ENCODE measurements at regions not wholly inside any gene's neighbourhood (a gene's known extent, or its start where the extent isn't known, plus 50 kb on each side); places are given as distances from the start of the nearest gene placed in this dataset.

DNA sequence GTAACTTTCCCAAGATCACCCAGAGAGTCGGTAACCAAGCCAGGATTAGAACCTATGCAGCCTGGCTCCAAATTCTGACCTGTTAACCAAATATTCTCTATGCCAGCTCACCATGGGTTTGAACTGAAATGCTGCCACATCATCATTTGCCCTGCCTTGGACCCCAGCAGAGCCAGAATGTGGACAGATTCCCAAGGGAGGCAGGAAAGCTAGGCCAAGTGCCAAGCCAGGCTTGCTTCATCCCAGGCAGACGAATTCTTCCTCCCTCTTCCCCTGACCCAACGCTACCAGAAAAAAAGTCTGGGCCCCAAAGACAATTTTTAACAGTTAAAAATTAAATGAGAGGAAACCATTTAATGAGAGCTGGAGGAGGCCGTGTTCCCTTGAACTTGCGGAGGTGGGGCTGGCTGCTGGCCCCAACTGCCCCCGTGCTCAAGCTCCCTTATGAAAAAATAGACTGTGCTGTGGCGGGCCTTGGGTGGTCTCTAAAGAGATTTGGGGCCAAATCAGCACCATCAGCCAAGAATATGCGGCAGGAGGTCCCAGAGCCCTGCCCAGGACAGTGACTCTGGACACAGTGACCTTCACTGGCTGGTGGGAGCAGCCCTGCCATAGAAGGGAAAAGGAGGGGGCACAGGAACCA lies 184.1 kb upstream of the SYT13 start:
- no peak for DNase-seq

DNA sequence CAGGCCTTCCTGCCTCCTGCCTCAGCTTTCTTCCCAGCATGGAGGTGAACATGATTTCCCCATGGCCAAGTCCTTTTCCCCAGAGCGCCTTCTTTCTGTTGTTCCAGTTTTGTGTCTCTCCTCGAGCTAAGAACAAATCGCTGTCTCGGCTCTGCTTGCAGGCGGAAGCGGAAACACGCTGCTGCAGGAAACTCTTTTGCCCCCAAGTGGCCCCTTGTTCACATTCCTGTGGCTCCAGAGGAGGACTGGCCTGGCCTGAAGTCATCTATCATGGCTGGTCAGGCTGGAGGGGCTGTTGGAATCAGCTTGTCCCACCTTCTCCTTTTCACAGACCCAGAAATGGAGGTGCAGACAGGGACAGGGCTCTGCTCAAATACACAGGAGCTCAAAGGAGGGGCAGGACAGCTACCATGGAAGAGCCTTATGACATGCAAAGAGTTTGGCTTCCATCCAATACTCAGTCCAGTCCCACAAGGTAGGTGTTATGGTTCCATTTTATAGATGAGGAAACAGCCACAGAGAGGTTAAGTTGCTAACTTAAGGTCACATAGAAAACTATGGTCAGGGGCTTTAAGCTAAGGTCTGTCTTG lies 182.2 kb upstream of the SYT13 start:
- DNase-seq: no peak

DNA sequence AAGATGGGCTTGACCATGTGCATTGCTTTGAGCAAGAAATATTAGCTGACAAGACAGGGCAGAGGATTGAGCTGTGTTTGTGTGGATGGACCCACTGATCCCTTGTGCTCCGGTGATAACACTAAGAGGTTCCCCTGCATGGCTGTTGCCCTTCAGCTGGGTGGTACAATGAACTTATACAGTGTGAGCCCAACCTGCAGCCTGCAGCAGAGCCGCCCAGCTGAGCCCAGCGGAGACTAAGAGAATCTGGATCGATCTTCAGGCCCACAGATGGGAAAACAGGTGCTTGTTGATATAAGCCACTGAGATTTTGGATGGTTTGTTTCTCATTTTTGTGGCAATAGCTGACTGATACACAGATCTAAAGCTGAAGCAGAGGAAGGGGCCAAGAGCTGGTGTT lies 177.4 kb upstream of the SYT13 start:
- DNase-seq: no peak

DNA sequence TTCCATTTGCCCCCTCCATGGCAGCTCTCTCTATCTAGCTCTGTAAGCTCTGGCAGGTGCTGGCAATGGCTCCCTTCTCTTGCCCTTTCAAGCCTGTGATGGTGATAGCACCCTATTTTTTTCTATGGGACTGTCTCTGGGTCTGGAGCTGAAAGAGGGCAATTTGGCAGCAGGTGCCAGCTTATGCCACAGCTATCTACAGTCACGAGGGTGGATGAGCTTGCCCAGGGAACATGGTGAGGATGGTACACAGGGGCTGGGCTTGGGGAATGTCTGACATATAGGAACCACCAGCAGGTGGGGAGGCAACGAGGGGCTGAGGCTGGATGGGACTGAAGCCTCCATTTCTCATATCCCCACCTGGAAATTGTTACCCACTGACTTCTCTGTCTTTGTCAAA lies 175.4 kb upstream of the SYT13 start:
- DNase-seq: no peak

DNA sequence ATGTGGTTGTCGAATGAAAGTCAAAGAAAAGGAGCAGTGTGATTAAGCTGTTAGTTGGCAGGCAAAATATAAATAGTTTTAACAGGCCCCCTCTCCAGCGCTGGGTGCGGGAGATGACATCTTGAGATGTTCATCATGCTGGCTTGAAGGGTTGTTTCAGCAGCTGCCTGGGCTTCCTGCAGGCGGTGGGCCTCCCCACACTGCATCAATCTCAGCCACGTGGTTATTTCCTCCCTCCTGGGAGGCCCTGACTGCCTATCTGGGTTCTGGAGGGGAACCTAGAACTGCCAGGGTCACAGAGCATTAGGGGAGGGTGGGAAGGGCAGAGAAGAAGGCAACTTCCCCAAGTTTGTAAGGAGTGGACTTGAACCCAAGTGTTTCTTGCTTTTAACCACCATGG lies 173.3 kb upstream of the SYT13 start:
- no peak for DNase-seq

DNA sequence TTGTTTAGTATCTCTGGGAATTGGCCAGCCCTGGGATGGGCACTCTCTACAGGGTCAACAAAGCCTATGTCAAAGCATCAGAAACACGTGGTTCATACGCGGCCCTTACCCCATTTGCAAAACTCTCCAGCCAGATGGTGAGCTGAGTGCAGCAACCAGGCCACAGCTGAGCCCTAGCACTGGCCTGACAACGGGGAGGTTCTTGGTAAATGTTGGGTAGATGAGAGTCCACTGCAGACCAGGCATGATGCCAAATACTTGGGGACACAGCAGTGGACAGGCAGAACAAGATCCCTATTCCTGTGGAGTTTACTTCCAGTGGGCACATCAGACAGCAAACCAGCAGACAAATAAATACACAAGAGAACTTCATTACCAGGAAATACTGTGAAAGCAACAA lies 172.1 kb upstream of the SYT13 start:
- DNase-seq: no peak

DNA sequence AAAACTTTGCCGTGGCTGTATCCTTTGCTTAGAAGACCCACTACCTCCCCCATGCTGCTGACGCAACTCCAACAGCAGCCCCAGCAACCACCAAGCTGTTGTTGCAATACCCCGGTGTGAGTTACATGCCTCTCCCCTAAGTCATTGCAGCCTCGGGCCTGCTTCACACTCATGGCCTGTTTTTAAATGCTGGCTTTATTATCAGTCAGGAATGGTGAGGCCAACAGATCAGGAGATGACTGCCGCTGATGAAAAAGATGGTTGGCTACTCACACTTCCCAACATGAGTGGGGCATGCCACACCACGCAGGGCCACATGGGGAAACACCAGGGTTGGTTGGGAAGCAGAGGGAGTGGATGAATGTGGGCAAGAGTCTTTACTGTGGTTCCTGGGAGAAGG lies 171.5 kb upstream of the SYT13 start:
- no peak for DNase-seq

DNA sequence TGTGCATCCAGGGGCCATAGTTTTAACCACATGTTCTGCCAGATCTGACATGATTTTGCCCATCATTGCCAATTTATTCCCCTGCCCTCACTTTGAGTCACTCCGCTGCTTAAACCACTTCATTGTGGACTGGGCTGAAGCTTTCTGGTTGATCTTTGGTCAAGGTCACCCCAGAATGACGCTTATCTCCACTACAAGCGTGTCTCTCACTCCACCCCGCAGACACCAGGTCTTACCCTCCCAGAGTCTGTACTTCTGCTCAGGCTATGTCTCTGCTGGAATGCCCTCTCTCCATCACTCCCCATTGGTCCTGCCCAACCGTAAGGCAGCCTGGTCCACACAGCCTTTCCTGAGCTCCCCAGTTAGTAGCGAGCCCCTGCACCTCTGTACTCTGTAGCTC lies 170.5 kb upstream of the SYT13 start:
- no peak for DNase-seq

DNA sequence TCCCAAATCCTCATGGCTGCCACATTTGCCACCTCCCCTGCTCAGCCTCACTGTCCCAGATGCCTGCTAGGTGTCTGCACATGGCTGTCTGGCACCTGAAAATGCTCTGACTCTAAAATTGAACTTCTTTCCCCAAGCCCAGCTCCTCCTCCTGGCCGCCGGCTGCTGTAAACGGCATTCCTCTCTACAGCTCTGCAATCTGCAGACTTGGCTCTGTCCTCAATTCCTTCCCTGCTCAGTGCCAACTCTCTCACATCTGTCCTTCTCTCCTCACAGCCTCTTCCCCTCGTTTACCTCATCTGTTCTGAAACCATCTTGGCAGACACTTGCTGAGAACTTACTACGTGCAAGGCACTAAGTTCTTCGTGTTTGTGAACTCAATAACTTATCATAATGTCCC lies 169.4 kb upstream of the SYT13 start:
- no peak for DNase-seq

DNA sequence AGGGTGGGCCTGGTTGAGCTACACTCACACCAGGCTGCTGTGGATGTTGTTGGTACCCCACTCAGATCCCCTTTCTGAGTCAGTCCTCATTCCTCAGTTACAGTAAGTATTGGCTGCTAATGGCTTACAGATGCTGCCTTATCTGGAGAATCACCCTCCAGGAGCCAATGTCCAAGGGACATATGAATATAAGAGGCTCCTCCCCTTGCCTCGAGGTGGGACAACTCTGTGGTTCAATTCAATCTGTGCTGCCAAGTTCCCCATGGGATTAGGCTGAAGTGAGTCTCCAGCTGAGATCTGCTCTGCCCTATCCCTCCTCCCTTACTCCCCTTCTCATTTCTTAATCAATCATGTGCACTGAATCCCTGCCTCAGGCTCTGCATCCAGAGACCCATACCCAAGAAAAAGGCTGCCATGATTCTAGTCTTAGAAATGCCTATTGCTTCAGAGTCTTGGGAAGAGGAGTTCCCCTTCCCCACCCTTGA lies 168.8 kb upstream of the SYT13 start:
- DNase-seq: no peak

DNA sequence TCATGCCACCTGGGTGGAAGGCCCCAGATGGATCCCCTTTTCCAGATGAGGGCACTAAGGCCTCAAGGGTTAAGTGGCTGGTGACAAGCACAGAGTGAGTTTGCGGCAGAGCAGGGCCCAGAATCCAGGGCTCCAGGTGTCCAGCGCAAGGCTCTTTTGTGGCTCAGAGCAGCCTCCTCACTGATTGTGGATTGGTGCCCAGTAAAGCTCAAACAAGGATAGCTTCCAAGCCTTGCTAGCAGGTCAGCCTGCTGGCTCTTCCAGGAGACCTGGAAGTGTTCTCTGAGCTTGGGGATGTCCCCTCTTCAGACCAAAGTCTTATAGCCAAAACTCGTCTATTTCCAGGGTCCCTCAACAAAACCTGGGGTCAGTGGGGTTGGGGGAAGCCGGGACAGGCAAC lies 167.6 kb upstream of the SYT13 start:
- no peak for DNase-seq

DNA sequence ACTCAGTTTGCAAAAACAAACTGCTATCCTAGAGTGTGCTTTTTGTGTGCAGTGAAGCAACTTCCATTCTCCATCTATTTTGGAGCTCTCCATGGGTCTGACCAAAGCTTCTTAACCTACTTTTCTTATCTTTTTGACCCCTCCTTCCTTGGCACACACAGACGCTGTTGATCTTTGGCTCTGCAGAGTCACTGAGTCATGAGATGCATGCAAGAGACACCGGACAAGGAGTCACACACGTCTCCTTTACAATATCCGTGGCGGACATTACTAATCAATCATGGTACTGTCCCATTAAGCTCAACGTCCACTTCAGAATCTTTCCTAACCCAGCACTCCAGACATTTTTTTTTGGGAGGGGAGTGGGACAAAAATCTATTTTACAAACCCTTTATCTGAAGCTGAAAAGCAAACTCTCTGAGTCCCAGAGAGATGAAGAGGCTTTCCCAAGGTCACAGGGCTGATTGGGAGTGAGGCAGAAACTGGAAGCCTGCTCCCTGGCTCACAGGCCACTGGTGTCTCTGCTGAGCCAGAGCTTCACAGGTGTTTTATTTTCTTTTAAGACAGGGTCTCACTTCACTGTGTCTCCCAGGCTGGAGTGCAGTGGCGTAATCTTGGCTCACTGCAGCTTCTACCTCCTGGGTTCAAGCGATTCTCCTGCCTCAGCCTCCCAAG lies 165.8 kb upstream of the SYT13 start:
- no peak for DNase-seq

DNA sequence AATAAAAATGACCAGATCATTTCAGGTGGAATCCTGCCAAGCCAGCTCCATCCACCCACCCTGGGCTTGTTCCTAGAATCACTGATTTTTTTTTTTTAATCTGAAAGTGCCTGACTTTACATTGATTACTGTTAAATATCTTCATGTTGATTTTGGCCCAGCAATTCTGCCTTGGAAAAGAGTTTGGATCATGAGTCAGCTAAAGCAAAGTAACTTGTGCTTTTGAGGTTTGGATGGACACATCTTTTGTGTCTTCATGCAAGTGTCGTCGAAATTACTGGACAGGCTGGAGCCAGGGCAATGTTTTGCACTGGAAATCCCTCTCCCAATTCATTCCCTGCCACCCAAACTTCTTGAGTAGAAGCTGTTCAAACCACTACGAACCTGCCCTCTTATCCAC lies 164.0 kb upstream of the SYT13 start:
- no peak for DNase-seq

DNA sequence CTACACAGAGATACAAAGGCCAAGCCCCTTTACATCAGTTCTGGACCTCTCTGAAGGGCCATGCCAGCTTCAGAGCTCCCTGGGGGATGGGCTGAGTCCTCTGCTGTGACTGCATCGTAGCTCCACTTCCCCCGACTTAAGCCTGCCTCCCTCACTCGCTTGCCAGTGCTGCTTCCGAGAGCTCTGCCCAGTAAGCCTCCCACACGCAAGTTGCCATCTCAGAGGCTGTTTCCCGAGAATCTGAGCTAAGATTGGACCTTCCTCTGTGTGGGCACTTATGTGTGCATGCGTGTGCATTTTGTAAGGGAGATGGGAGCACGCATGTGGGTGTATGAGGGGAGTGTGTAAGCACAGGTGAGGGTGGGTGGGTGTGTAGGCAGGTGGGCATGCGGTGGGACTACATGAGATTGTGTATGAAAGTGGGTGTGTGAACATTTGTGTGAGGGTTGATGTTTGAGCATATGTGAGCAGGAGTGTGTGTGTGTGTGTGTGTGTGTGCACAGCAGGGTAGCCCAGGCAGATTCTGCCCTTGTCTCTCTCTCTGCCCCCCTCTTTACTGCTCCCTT lies 163.0 kb upstream of the SYT13 start:
- no peak for DNase-seq

DNA sequence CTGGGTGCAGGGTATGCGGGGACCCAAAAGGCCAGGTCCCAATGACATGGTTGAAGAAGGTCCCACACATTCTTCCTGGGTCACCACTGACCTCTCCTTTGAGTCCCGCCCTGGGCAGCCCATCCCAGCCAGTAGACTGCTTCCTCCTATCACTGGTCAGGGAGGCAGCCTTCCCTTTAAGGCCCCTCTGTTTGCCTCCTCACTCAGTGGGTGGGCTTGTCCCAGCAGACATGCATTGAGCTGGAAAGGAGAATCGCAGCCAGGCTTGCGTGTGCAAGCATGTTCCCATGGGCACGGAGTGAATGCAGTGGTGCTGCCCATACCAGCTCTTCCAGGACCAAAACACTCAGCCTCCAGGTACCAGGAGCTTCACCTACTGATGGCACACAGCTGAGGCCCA lies 162.4 kb upstream of the SYT13 start:
- no peak for DNase-seq

DNA sequence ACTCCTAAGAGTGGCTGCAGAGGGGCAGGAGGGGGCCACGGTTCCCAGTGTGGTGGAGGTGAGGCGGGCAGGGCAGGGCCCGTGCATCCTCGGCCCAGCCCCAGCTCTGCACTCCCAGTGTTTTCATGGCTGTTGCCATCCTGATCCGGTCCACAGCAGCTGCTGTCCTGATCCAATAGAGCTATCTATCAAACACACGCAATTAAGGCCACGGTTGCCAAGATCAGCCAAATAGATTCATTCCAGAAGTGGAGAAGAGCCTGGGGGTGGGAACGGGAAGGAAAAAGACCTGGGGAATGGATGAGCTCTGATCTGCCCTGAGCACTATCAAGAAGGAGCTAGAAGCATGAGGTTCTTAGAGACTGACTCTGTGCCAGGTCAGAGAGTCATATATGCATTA lies 160.9 kb upstream of the SYT13 start:
- no peak for DNase-seq

DNA sequence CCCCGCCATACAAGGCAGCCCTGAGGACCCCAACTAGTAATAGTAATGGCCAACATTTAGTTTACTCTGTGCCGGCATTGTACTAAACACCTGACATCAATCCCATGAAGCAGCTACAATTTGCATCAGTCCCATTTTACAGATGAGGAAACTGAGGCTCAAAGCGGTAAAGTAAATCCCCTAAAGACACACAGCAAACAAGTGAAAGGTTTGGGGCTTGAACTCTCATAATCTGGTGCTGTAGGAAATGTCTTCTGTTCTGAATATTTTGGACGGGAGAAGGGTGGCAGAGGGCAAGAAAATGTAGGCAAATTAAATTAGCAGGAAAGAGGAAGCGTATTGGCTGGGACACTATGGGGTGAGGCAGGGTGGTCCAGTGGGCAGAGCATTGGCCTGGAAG lies 160.3 kb upstream of the SYT13 start:
- no peak for DNase-seq

DNA sequence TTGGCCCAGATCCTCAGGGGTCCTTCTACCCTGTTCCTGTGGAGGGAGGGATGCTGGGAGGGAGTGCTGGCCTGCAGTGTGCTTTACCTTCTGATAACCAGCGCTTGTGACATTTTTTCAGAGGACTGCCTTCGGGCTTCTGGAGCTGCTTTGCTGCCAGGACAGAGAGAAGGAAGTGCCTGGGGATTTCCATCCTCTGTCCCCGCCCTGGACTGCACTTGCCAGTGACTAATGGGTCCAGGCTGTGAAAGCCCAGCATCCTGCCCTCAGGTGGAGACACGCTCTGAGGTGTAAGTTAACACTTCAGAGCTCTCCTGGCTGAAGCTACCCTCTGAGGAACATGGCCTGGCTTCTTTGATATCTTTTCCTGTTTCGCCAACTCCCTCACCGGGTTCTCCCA lies 158.7 kb upstream of the SYT13 start:
- no peak for DNase-seq

DNA sequence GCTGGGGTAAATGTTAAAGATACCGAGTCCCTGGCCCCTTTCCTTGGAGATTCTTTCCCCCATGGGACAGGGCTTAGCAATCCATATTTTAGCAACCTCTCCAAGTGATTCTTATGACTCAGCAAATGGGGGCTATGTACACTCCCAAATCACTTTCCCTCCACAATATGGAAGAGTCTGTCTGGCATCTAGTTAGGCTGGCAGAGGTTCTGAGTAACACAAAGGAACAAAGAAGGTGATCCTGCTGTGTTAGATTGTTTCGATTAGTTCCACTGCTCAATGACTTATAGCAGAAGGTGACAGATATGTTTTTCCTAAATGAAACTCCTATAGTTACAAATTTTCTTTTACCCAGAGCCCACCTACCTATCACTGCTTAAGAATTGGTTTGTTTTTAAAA lies 154.0 kb upstream of the SYT13 start:
- DNase-seq: no peak

DNA sequence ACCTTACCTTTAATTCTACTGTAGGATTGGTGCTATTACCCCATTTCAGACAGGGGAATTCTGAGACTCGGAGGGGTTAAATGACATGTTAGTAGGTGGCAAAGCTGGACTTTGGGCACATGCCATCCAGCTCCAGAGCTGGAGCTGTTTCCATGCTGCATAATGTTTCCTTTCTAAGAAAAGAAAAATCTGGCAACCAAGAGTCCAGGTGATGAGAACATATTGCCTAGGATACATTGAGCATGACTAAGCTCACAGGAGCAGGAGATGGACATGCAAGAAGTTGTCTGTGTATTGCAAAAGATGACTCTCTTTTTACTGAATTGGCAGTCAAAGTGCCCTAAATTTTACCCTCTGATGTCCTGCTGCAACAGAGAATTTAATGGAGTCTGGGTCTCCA lies 150.8 kb upstream of the SYT13 start:
- DNase-seq: no peak

DNA sequence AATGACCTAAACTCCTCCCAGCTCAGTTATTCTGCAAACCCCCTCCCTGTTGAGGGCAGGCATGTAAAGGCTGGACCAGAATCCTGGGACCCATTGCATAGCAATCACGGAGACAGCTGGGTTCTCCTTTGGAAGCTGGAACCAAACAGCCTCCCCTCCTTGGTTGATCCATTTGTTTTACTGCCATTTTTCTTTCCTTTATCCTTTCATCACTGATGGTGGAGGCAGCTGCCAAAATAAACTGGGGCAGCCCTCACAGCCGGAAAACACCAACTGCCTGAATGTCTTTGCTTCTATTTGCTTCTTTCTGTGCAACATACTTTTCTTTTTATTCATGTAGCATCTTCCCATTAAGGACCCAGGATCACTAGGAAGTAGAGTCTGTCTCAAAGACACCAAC lies 150.0 kb upstream of the SYT13 start:
- DNase-seq: no peak

DNA sequence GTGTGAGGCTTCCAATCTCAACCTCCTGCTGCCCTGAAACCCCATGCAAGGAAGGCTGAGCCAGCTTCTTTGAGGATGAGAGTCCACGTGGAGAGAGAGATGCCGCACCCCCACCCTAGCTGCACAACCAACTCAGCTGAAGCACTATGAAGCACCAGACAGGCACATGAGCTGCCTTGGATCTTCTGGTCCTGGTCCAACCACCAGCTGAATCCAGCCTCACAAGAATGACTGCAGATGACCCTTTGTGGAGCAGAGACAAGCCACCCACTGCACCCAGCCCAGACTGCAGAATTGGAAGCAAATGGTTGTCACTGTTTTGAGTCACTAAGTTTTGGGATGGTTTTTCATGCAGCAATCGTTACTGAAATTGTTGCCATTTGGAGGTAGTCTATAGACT lies 149.6 kb upstream of the SYT13 start:
- no peak for DNase-seq

DNA sequence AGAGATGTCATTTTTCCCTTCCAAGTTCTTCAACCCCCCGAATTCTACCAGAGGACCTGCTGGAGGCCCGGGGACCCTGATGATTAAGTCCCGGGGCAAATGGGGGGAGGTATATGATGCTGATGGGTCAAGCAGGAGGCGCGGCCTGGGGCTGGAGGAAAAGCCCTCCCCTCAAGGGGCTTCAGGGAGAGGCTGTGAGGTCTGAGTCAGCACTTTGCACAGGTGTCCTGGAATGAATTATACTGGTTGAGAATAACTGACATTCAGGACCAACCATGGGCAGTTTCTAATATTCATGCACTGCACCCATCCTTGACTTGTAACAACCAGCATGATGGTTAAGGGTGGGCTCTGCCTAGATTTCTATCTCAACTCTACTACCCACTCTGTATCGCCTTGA lies 146.8 kb upstream of the SYT13 start:
- DNase-seq: no peak

DNA sequence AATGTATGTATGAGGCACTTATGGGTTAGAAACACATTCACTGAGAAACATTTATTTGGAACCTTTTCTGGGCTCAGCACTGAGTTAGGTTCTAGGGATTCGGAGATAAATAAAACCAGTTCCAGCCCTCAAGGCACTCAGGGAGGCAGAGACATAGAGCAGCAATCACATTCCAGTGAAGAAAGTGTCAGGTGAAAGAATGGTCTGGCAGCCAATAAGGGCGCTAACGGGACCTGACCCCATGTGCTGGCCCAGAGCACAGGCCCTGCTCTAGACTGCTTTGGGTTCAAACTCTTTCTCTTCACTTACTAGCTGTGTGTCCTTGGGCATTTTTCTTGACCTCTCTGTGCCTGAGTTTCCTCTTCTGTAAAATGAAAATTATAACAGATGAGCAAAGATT lies 146.0 kb upstream of the SYT13 start:
- DNase-seq: no peak
